GOT3 (cell line): ENCODE measurements at regions not wholly inside any gene's neighbourhood (a gene's known extent, or its start where the extent isn't known, plus 50 kb on each side); places are given as distances from the start of the nearest gene placed in this dataset.

Experiments used
- DNase-seq: peaks from one replicate; lab custom pipeline; 2025; ENCODE audit warnings: mixed read lengths; lab: John Stamatoyannopoulos, UW

GRCh38 chr10:3016016-3016415, 51.3 kb upstream of the PFKP start:
- DNase-seq, result no peak

- no peak for DNase-seq
These were observed 52.4 kb upstream of the PFKP start for GRCh38 chr10:3014968-3015367.

GRCh38 chr10:3012223-3012622, 55.1 kb upstream of the PFKP start:
- DNase-seq, result no peak

GRCh38 chr10:3010816-3011460, 56.4 kb upstream of the PFKP start:
- DNase-seq, result no peak

GRCh38 chr10:3010334-3010733, 57.0 kb upstream of the PFKP start:
- DNase-seq, result no peak

GRCh38 chr10:3009341-3009740, 58.0 kb upstream of the PFKP start:
- DNase-seq, result no peak

- DNase-seq, result no peak
These were observed 58.7 kb upstream of the PFKP start for GRCh38 chr10:3008518-3009195.

- no peak for DNase-seq
These were observed 60.7 kb upstream of the PFKP start for GRCh38 chr10:3006607-3007006.

- no peak for DNase-seq
These were observed 61.3 kb upstream of the PFKP start for GRCh38 chr10:3006093-3006492.

GRCh38 chr10:3002304-3002703, 65.0 kb upstream of the PFKP start:
- no peak for DNase-seq

GRCh38 chr10:3000048-3000447, 67.3 kb upstream of the PFKP start:
- DNase-seq, result no peak

- DNase-seq, result no peak
These were observed 73.0 kb upstream of the PFKP start for GRCh38 chr10:2994221-2994961.

GRCh38 chr10:2993636-2994035, 73.7 kb upstream of the PFKP start:
- DNase-seq, result no peak

GRCh38 chr10:2992401-2993198, 74.7 kb upstream of the PFKP start:
- no peak for DNase-seq

GRCh38 chr10:2990764-2991163, 76.6 kb upstream of the PFKP start:
- DNase-seq, result no peak

GRCh38 chr10:2989292-2989947, 77.9 kb upstream of the PFKP start:
- DNase-seq, result no peak

- no peak for DNase-seq
These were observed 80.1 kb upstream of the PFKP start for GRCh38 chr10:2987185-2987768.

GRCh38 chr10:2986391-2986801, 81.0 kb upstream of the PFKP start:
- DNase-seq, result no peak

- no peak for DNase-seq
These were observed 81.6 kb upstream of the PFKP start for GRCh38 chr10:2985729-2986232.

- DNase-seq, result no peak
These were observed 82.7 kb upstream of the PFKP start for GRCh38 chr10:2984682-2985081.

GRCh38 chr10:2982146-2982545, 85.2 kb upstream of the PFKP start:
- no peak for DNase-seq
